B cell (primary cell): ENCODE measurements at regions not wholly inside any gene's neighbourhood (a gene's known extent, or its start where the extent isn't known, plus 50 kb on each side); places are given as distances from the start of the nearest gene placed in this dataset.

ENCODE experiments used
- CTCF ChIP-seq: fragments of 200-600 bp; IDR thresholded peaks from one replicate; pipeline ENCODE4 v1.8.0; 2022; ENCODE audit warnings: antibody characterized with exemption, mild to moderate bottlenecking
- EZH2 ChIP-seq: IDR thresholded peaks from 2 replicates; pipeline ENCODE4 v1.6.1; 2012; ENCODE audit warnings: borderline replicate concordance, low read depth, mild to moderate bottlenecking, moderate library complexity, low read length; ENCODE audit not compliant: insufficient read depth, poor library complexity, severe bottlenecking

- TF ChIP-seq CTCF (no peak), EZH2 (no peak)
Measured at GRCh38 chr9:84445737-84446136, 105.2 kb upstream of the SLC28A3 start.
